HEK293T (cell line): ENCODE measurements at regions not wholly inside any gene's neighbourhood (a gene's known extent, or its start where the extent isn't known, plus 50 kb on each side); places are given as distances from the start of the nearest gene placed in this dataset.

ENCODE experiments used
- BHLHE40 ChIP-seq: fragments of 450-650 bp; IDR thresholded peaks from 2 replicates; pipeline ENCODE4 v1.6.1; 2016; ENCODE audit warnings: mild to moderate bottlenecking, moderate library complexity, borderline replicate concordance
- FOXA1 ChIP-seq: fragments of 450-650 bp; IDR thresholded peaks from 2 replicates; pipeline ENCODE4 v1.6.1; 2016; ENCODE audit warnings: mild to moderate bottlenecking
- FOXM1 ChIP-seq: fragments of 450-650 bp; IDR thresholded peaks from 2 replicates; pipeline ENCODE4 v1.6.1; 2017; ENCODE audit warnings: mild to moderate bottlenecking, borderline replicate concordance
- LEF1 ChIP-seq: fragments of 450-650 bp; IDR thresholded peaks from 2 replicates; pipeline ENCODE4 v1.6.1; 2017; ENCODE audit warnings: mild to moderate bottlenecking, borderline replicate concordance
- NFRKB ChIP-seq: fragments of 450-650 bp; IDR thresholded peaks from 2 replicates; pipeline ENCODE4 v1.6.1; 2016; ENCODE audit warnings: mild to moderate bottlenecking, moderate library complexity
- ZNF384 ChIP-seq: fragments of 450-650 bp; IDR thresholded peaks from 2 replicates; pipeline ENCODE4 v1.6.1; 2016

- no peak for TF ChIP-seq ZNF384
- no peak for TF ChIP-seq NFRKB
- TF ChIP-seq FOXM1, result no peak
- TF ChIP-seq FOXA1, result no peak
- TF ChIP-seq BHLHE40, result no peak
- TF ChIP-seq LEF1, result no peak
Measured at GRCh38 chr6:88311561-88311960, 145.4 kb upstream of the CNR1 start.
